ENCODE measurements at regions not wholly inside any gene's neighbourhood (a gene's known extent, or its start where the extent isn't known, plus 50 kb on each side); places are given as distances from the start of the nearest gene placed in this dataset.

- TF ChIP-seq SP1 (IDR thresholded peaks at IDR 0.05; ENCODE audit: low read depth): no peak
- no peak for TF ChIP-seq EGR1 (IDR thresholded peaks at IDR 0.05; ENCODE audit: low read depth)
- no peak for TF ChIP-seq CTCF (IDR thresholded peaks at IDR 0.05 in 2 of 3, conservative IDR thresholded peaks at IDR 0.05 in 1 of 3; ENCODE audit: borderline replicate concordance in 1 of 3, insufficient read depth in 1 of 3, low read depth in 2 of 3, low read length in 2 of 3)
- TF ChIP-seq RAD21 (IDR thresholded peaks at IDR 0.05; ENCODE audit: low read depth): no peak
- no peak for TF ChIP-seq ZFX (IDR thresholded peaks at IDR 0.05)
- TF ChIP-seq POLR2AphosphoS5 (IDR thresholded peaks at IDR 0.05; ENCODE audit: low read depth, low read length): no peak
- TF ChIP-seq EZH2phosphoT487 (IDR thresholded peaks at IDR 0.05; ENCODE audit: borderline replicate concordance): no peak
- no peak for TF ChIP-seq ZNF274 (IDR thresholded peaks at IDR 0.05; ENCODE audit: low read depth, low read length)
- TF ChIP-seq CBX3 (IDR thresholded peaks at IDR 0.05; ENCODE audit: low read depth): no peak
- TF ChIP-seq SRF (IDR thresholded peaks at IDR 0.05; ENCODE audit: low read depth): no peak
- no peak for TF ChIP-seq POLR2A (IDR thresholded peaks at IDR 0.05; ENCODE audit: borderline replicate concordance, extremely low read depth, insufficient read depth, insufficient read length)
These were observed 205.1 kb downstream of the PDHA2 start for GRCh38 chr4:96044971-96045370.
